H1 (cell line): ENCODE measurements at regions not wholly inside any gene's neighbourhood (a gene's known extent, or its start where the extent isn't known, plus 50 kb on each side); places are given as distances from the start of the nearest gene placed in this dataset.

Source experiments
- CTCF ChIA-PET: fragments of 300-600 bp; sonication (Branson Sonifier 250); formaldehyde crosslinking; loops from one replicate; lab custom pipeline; 2021; ENCODE audit not compliant: partially characterized antibody; lab: Charles Lee
- POLR2A ChIA-PET: fragments of 300-600 bp; sonication (Branson Sonifier 250); formaldehyde crosslinking; loops from one replicate; lab custom pipeline; 2021; ENCODE audit warnings: inconsistent platforms; ENCODE audit not compliant: partially characterized antibody; lab: Charles Lee
- DNase-seq, 2 experiments: peaks; one replicate each; pipeline versions ENCODE4 v3.0.0 to v3.0.0-alpha.2; 2010 to 2022; ENCODE audit warnings: low spot score in 2 of 2, low read depth in 1 of 2, mixed read lengths in 1 of 2
- FAIRE-seq: peaks from 2 replicates; lab custom pipeline; 2011; peaks lifted over from hg19 to GRCh38; lab: Jason Lieb, UNC
- H2AFZ ChIP-seq: 2 replicates; pipeline ENCODE4 v1.8.1; 2012; ENCODE audit warnings: low read length, inconsistent platforms
- H2AK5ac ChIP-seq: 2 replicates; pipeline ENCODE4 v1.6.1; 2013; ENCODE audit warnings: low read depth, low read length
- H2BK120ac ChIP-seq: replicated peaks from 2 replicates; pipeline ENCODE3; 2013; ENCODE audit warnings: low read depth, low read length, inconsistent platforms
- H2BK12ac ChIP-seq: 2 replicates; pipeline ENCODE4 v1.6.1; 2013; ENCODE audit warnings: low read depth, low read length
- H2BK15ac ChIP-seq: 2 replicates; pipeline ENCODE4 v1.6.1; 2013; ENCODE audit warnings: low read length
- H2BK20ac ChIP-seq: 2 replicates; pipeline ENCODE4 v1.6.1; 2013; ENCODE audit warnings: low read length
- H2BK5ac ChIP-seq: 2 replicates; pipeline ENCODE4 v1.6.1; 2013; ENCODE audit warnings: low read depth, low read length
- H3K14ac ChIP-seq: 2 replicates; pipeline ENCODE4 v1.6.1; 2013; ENCODE audit warnings: inconsistent platforms; ENCODE audit not compliant: insufficient read length
- H3K18ac ChIP-seq: 2 replicates; pipeline ENCODE4 v1.6.1; 2013; ENCODE audit warnings: low read length; ENCODE audit errors: extremely low read depth
- H3K23ac ChIP-seq: 2 replicates; pipeline ENCODE4 v1.6.1; 2013; ENCODE audit warnings: inconsistent platforms; ENCODE audit not compliant: insufficient read length
- H3K23me2 ChIP-seq: 2 replicates; pipeline ENCODE4 v1.6.1; 2013; ENCODE audit warnings: low read depth, low read length
- H3K27ac ChIP-seq: 2 replicates; pipeline ENCODE4 v1.6.1; 2011; ENCODE audit warnings: low read depth, low read length, inconsistent platforms
- H3K27me3 ChIP-seq, 4 experiments: replicated peaks in 1 of 4; 1 replicate in 1 of 4; 2 replicates in 3 of 4; pipeline versions ENCODE4 v1.6.1 to v1.8.1; 2011 to 2013; ENCODE audit warnings: low read length in 3 of 4, mild to moderate bottlenecking in 3 of 4, inconsistent platforms in 2 of 4, mixed read lengths in 2 of 4, moderate library complexity in 1 of 4; ENCODE audit not compliant: control insufficient read depth in 3 of 4, insufficient read depth in 3 of 4; ENCODE audit errors: extremely low read depth in 1 of 4
- H3K36me3 ChIP-seq, 4 experiments: 2 replicates each; pipeline versions ENCODE4 v1.6.1 to v1.8.1; 2011 to 2013; ENCODE audit warnings: mild to moderate bottlenecking in 4 of 4, low read length in 3 of 4, moderate library complexity in 2 of 4, control low read depth in 1 of 4, inconsistent platforms in 1 of 4; ENCODE audit not compliant: insufficient read depth in 4 of 4, control insufficient read depth in 2 of 4
- H3K4ac ChIP-seq: replicated peaks from 2 replicates; pipeline ENCODE3; 2013; ENCODE audit warnings: low read length, low read depth, mixed read lengths, inconsistent platforms; ENCODE audit not compliant: insufficient read length
- H3K4me1 ChIP-seq, 4 experiments: replicated peaks in 1 of 4; 1 replicate in 1 of 4; 2 replicates in 3 of 4; pipeline versions ENCODE4 v1.6.1 to v1.8.1; 2011 to 2013; ENCODE audit warnings: low read length in 3 of 4, inconsistent platforms in 2 of 4, mixed read lengths in 1 of 4; ENCODE audit not compliant: insufficient read depth in 4 of 4, control insufficient read depth in 3 of 4
- H3K4me2 ChIP-seq, 2 experiments: 2 replicates each; pipeline versions ENCODE4 v1.6.1 to v1.8.1; 2011 to 2013; ENCODE audit warnings: low read depth in 2 of 2, low read length in 2 of 2, control low read depth in 1 of 2, inconsistent platforms in 1 of 2, mild to moderate bottlenecking in 1 of 2; ENCODE audit not compliant: insufficient read depth in 1 of 2
- H3K4me3 ChIP-seq, 4 experiments: fragments of 200-600, 300-600 bp in 1 of 4; sonication (generic), shearing (Covaris generic), sonication (Bioruptor Twin) in 1 of 4; 2 replicates each; pipeline versions ENCODE4 v1.5.1 to v1.8.1; 2011 to 2016; ENCODE audit warnings: low read length in 4 of 4, low read depth in 3 of 4, control low read depth in 2 of 4, inconsistent platforms in 2 of 4, mild to moderate bottlenecking in 2 of 4, mixed read lengths in 1 of 4, moderate library complexity in 1 of 4; ENCODE audit not compliant: insufficient read depth in 2 of 4; ENCODE audit errors: extremely low read depth in 1 of 4
- H3K56ac ChIP-seq: replicated peaks from 2 replicates; pipeline ENCODE3; 2013; ENCODE audit warnings: low read depth, mild to moderate bottlenecking, mixed read lengths, low read length, inconsistent platforms; ENCODE audit not compliant: insufficient read length
- H3K79me1 ChIP-seq: 2 replicates; pipeline ENCODE4 v1.6.1; 2013; ENCODE audit warnings: low read depth, low read length, control low read depth
- H3K79me2 ChIP-seq, 2 experiments: 2 replicates each; pipeline versions ENCODE4 v1.6.1 to v1.8.1; 2012 to 2013; ENCODE audit warnings: low read length in 2 of 2, mild to moderate bottlenecking in 2 of 2, inconsistent platforms in 1 of 2; ENCODE audit not compliant: insufficient read depth in 2 of 2, control insufficient read depth in 1 of 2
- H3K9ac ChIP-seq, 4 experiments: replicated peaks in 1 of 4; 1 replicate in 1 of 4; 2 replicates in 3 of 4; pipeline versions ENCODE4 v1.6.1 to v1.8.1; 2011 to 2013; ENCODE audit warnings: low read depth in 3 of 4, low read length in 3 of 4, control low read depth in 2 of 4, mild to moderate bottlenecking in 2 of 4, moderate library complexity in 2 of 4, inconsistent platforms in 1 of 4; ENCODE audit errors: extremely low read depth in 1 of 4
- H3K9me3 ChIP-seq, 2 experiments: 2 replicates each; pipeline versions ENCODE4 v1.6.1 to v1.8.1; 2012 to 2013; ENCODE audit warnings: mild to moderate bottlenecking in 2 of 2, moderate library complexity in 2 of 2, control low read depth in 1 of 2, inconsistent platforms in 1 of 2, low read depth in 1 of 2, low read length in 1 of 2, mixed read lengths in 1 of 2; ENCODE audit not compliant: insufficient read depth in 2 of 2
- H4K20me1 ChIP-seq, 2 experiments: replicated peaks in 1 of 2; 2 replicates each; pipeline versions ENCODE3 to v1.8.1; 2011 to 2013; ENCODE audit warnings: inconsistent platforms in 2 of 2, low read length in 2 of 2, mild to moderate bottlenecking in 1 of 2; ENCODE audit not compliant: insufficient read depth in 2 of 2, control insufficient read depth in 1 of 2
- H4K5ac ChIP-seq: 2 replicates; pipeline ENCODE4 v1.6.1; 2013; ENCODE audit warnings: low read length, low read depth, mixed read lengths, inconsistent platforms; ENCODE audit not compliant: insufficient read length
- H4K8ac ChIP-seq: 2 replicates; pipeline ENCODE4 v1.8.0; 2013; ENCODE audit warnings: mild to moderate bottlenecking, moderate library complexity, low read length, inconsistent platforms; ENCODE audit not compliant: insufficient read depth; ENCODE audit errors: extremely low read depth
- H4K91ac ChIP-seq: replicated peaks from 2 replicates; pipeline ENCODE3; 2013; ENCODE audit warnings: low read length, mixed read lengths, inconsistent platforms; ENCODE audit not compliant: insufficient read length
- CBX8 ChIP-seq: fragments of 300-800, 300-1000 bp; sonication (generic); IDR thresholded peaks from 2 replicates; pipeline ENCODE4 v1.7.1; 2016; ENCODE audit warnings: low read depth, low read length, borderline replicate concordance
- POLR2AphosphoS5 ChIP-seq: IDR thresholded peaks from 2 replicates; pipeline ENCODE4 v1.6.1; 2011; ENCODE audit warnings: low read depth, low read length
- SIN3A ChIP-seq, 2 experiments: IDR thresholded peaks in 1 of 2; conservative IDR thresholded peaks in 1 of 2; 2 replicates each; pipeline ENCODE4 v1.6.1; 2011 to 2012; ENCODE audit warnings: low read length in 2 of 2, improper control_type of control experiment in 1 of 2, low read depth in 1 of 2, mild to moderate bottlenecking in 1 of 2
- WGBS, 2 experiments: shearing (Covaris generic) in 1 of 2; methylation state at CpG; one replicate each; pipeline versions ENCODE4 v1.1.6 to v1.1.7; 2013 to 2015; ENCODE audit warnings: low lambda C conversion rate in 2 of 2, mixed read lengths in 2 of 2, inconsistent platforms in 1 of 2, low coverage in 1 of 2, missing lambda C conversion rate in 1 of 2; ENCODE audit not compliant: insufficient replicate concordance in 2 of 2, insufficient coverage in 1 of 2, insufficient read length in 1 of 2; ENCODE audit errors: extremely low coverage in 1 of 2, missing lambda C conversion rate in 1 of 2; 5-methylcytosine and 5-hydroxymethylcytosine counted together
- TF ChIP-seq, protein P1 (sequence below): IDR thresholded peaks from 2 replicates; pipeline ENCODE4 v1.6.1; 2012; ENCODE audit warnings: inconsistent platforms

DNA sequence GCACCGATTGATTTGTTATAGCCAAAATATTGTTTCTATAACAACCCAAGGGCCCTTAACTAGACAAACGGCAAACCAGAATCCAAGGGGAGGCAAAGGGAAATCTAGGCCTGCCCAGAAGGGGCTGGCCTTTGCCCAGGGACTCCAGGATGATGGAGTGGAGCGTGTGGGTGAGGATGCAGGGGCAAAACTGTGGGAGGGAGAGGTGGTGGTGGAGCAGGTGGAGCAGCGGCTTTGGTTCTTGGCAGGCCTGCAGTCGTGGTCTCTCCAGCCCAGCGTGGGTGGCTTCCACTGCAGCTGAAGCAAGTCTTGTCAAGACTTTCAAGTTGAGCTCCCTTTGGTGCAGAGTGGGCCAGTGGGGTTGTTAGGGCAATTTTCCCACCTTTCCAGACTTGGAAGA lies 98.6 kb upstream of the TBCA start:
- TF ChIP-seq POLR2AphosphoS5 = no peak
- no peak for TF ChIP-seq CBX8
- TF ChIP-seq, protein P1, sequence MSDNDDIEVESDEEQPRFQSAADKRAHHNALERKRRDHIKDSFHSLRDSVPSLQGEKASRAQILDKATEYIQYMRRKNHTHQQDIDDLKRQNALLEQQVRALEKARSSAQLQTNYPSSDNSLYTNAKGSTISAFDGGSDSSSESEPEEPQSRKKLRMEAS = no peak
- no peak for TF ChIP-seq SIN3A (conservative IDR thresholded peaks at IDR 0.05 in 1 of 2, IDR thresholded peaks at IDR 0.05 in 1 of 2; ENCODE audit: low read depth in 1 of 2, low read length in 2 of 2)
- Histone ChIP-seq H3K56ac (no peak overlapping the region), H3K23ac (no peak overlapping the region), H2BK12ac (no peak overlapping the region), H3K9me3 (no peaks in the 10 kb centered on the region), H4K5ac (no peak overlapping the region), H4K20me1 (no peaks in the 10 kb centered on the region), H3K23me2 (no peaks in the 10 kb centered on the region), H2BK15ac (no peak overlapping the region), H2BK5ac (no peak overlapping the region), H3K4me1 (no peaks in the 10 kb centered on the region; a peak in 1 of 7 replicates), H2AFZ (no peak overlapping the region), H2BK120ac (no peak overlapping the region), H4K8ac (no peak overlapping the region), H3K4me2 (no peak overlapping the region), H3K9ac (no peak overlapping the region), H3K27me3 (no peaks in the 10 kb centered on the region), H3K4ac (no peak overlapping the region), H2BK20ac (no peak overlapping the region), H4K91ac (no peak overlapping the region), H3K27ac (no peak overlapping the region), H3K14ac (no peak overlapping the region), H2AK5ac (no peak overlapping the region), H3K79me1 (no peaks in the 10 kb centered on the region), H3K18ac (no peak overlapping the region), H3K4me3 (no peak overlapping the region), H3K36me3 (no peaks in the 10 kb centered on the region), H3K79me2 (no peaks in the 10 kb centered on the region)
- ChIA-PET CTCF (interaction anchor here (1.1 to 1.9 kb wide), 4 partner anchors 11 to 314 kb away, joined by 3 to 4 read pairs (median 4); no protein-coding TSS in a partner anchor), POLR2A (no interaction called here)
- FAIRE-seq (no peak), DNase-seq (no peak)
- 79% methylated on average over 6 of the region's 6 CpGs; no CpG with 5 or more reads in 1 of the 2 experiments for WGBS, 2 experiments
